Activated T-helper 2 cell treated with anti-CD3 and anti-CD28 coated beads, Interferon-gamma antibody, Interleukin-2, Interleukin-4, amounts not matched to agents 10 μg/mL and 5 μg/mL and 100 μg/mL, durations not matched to agents 14 hours and 24 hours and 36 hours (primary cell): ENCODE measurements at regions not wholly inside any gene's neighbourhood (a gene's known extent, or its start where the extent isn't known, plus 50 kb on each side); places are given as distances from the start of the nearest gene placed in this dataset.

Experiments used
- DNase-seq: peaks from one replicate; pipeline ENCODE4 v3.0.0; 2021; ENCODE audit warnings: low spot score
- H3K27ac Mint-ChIP-seq: one replicate; pipeline ENCODE4 v1.8.0; 2021; ENCODE audit warnings: mixed read lengths
- H3K27me3 Mint-ChIP-seq: one replicate; pipeline ENCODE4 v1.8.0; 2021; ENCODE audit warnings: low read depth, mixed read lengths
- H3K36me3 Mint-ChIP-seq: one replicate; pipeline ENCODE4 v1.8.0; 2021; ENCODE audit warnings: low read depth, mixed read lengths
- H3K4me1 Mint-ChIP-seq: one replicate; pipeline ENCODE4 v1.8.0; 2021; ENCODE audit warnings: low read depth, mixed read lengths
- H3K4me3 Mint-ChIP-seq: one replicate; pipeline ENCODE4 v1.8.0; 2021; ENCODE audit warnings: low read depth, mild to moderate bottlenecking, moderate library complexity, mixed read lengths
- H3K9me3 Mint-ChIP-seq: one replicate; pipeline ENCODE4 v1.8.0; 2021; ENCODE audit warnings: mixed read lengths
- intact Hi-C: fragments of 100-400 bp; cut with micrococcal nuclease; formaldehyde crosslinking; loops from one replicate; pipeline ENCODE4 v1.15.1; 2023

DNA sequence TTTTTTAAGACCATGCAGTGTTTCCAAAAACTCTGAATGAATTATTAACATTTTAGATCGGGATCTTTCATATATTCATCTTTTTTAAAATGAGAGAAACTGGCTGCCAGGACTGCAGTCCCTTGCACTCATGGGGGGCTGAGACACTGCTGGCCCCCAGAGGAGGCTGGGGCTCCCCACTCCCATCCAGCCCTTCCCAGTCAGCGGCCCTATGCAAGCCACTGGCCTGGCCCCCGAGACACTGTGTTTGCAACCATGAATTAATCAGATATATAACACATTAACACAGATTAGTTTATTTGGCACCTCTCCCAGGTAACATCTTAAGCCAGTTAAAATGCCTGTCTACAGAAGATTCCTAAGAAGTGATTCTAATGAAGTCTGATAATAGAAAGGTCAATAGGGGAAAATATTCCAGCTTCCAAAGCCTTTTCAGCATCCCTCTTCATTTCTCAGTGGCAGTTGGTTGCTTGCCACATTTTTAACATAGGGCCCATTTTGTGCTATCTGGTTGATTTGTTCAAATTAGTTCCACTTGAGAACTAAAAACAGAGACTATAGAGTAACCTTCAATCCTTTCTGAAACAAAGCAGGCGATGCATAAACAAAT, 184.4 kb upstream of the FBXL4 start:
- DNase-seq, result no peak
- no peak overlapping the region for H3K27ac Mint-ChIP-seq
- H3K27me3 Mint-ChIP-seq, result peaks cover 2% of the 10 kb centered on the region
- no peak overlapping the region for H3K4me3 Mint-ChIP-seq
- intact Hi-C loops, result no loop called here
- no peaks in the 10 kb centered on the region for H3K36me3 Mint-ChIP-seq
- no peaks in the 10 kb centered on the region for H3K9me3 Mint-ChIP-seq
- H3K4me1 Mint-ChIP-seq, result no peaks in the 10 kb centered on the region

DNA sequence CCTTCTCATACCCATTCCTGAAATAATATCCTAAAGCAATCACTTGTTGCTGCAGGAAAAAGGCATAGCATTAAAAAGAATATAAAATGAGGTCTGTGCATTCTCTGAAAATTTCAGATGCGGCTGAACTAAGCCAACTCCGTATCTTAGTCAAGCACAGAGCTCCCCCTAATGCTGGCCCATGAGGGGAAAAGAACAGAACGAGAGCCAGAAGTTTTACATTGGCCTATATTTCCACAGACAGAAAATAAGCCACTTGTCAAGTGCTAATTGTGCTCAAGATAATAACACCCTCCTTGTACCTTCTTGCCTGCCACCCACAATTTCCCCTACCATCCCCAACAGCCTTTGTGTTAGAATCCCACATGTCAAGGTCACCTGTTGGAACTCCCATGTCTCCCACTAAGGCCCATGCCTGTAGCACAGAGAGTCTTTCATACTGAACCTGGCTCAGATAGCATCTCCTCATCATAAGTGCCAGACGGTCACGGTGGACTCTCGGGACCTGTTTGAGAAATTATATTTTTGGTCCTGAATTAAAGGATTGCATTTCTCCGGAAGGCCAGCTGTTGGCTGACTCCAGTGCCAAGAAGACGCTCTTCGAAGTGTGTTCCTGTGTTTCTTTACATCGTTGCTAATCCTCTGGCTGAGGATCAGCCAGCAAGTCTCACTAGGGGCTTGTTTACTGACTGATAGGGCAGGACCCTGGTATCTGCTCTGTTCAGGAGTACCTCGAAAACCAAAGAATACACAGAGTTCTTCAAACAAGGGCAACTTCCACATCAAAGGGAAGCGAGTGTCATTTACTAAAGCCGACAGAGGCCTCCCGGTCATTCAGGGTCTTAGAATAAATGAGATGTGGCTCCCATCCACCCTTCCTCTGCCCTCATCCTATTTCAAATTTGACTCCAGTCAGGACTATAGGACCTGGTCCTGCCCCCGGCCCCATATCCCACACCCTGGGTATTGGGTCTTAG, 183.4 kb upstream of the FBXL4 start:
- intact Hi-C loops, result no loop called here
- Mint-ChIP-seq H3K27ac (no peak overlapping the region), H3K4me3 (no peak overlapping the region)

DNA sequence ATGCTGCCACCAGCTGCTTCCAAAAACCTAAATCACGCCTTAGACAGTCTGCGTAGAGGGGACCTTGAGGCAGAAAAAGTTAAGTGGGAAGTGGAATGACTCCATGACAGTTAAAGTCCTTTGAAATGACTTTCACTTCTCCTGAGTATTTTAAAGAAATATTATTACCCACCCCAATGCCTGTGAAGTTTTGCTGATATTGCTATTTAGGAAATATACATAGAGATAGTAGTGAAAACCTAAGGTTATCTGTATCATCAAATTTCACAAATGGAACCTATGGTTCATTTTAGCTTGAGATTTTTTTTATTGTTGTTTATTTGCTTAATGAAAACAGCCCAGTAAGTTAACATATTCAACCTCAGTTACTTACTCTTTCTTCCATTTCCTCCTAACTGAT, 182.1 kb upstream of the FBXL4 start:
- DNase-seq, result no peak
- Mint-ChIP-seq H3K9me3 (no peaks in the 10 kb centered on the region), H3K27me3 (peaks cover 2% of the 10 kb centered on the region), H3K4me1 (no peaks in the 10 kb centered on the region), H3K36me3 (no peaks in the 10 kb centered on the region), H3K27ac (no peak overlapping the region), H3K4me3 (no peak overlapping the region)
- intact Hi-C loops, result no loop called here

More for the DNA sequence above, 183.4 kb upstream of the FBXL4 start:
- peaks cover 2% of the 10 kb centered on the region for H3K27me3 Mint-ChIP-seq
- H3K9me3 Mint-ChIP-seq, result no peaks in the 10 kb centered on the region
- H3K36me3 Mint-ChIP-seq, result no peaks in the 10 kb centered on the region
- H3K4me1 Mint-ChIP-seq, result no peaks in the 10 kb centered on the region
- DNase-seq, result no peak

DNA sequence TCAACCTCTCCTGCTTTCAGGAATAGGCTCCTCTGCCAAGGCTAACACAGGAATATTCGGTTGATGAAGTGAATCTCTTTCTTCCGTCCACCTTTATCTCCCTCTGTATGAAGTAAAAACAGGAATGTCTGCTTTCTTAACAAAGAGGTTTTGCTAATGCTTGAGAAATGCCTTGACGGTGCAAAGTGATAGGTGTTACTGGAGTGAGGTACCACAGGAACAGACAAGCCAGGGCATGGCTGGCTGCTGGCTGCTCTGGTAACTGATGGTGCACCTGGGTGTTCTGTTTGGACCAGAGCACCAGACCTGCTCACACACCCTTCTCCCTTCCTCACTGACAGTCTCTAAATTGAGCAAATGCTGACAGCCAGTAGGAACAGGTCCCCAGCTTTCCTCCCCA, 174.0 kb upstream of the FBXL4 start:
- Mint-ChIP-seq H3K4me1 (no peaks in the 10 kb centered on the region), H3K4me3 (no peak overlapping the region), H3K36me3 (no peaks in the 10 kb centered on the region), H3K27me3 (peaks cover 12% of the 10 kb centered on the region), H3K9me3 (no peaks in the 10 kb centered on the region), H3K27ac (no peak overlapping the region)
- intact Hi-C loops, result no loop called here
- no peak for DNase-seq

DNA sequence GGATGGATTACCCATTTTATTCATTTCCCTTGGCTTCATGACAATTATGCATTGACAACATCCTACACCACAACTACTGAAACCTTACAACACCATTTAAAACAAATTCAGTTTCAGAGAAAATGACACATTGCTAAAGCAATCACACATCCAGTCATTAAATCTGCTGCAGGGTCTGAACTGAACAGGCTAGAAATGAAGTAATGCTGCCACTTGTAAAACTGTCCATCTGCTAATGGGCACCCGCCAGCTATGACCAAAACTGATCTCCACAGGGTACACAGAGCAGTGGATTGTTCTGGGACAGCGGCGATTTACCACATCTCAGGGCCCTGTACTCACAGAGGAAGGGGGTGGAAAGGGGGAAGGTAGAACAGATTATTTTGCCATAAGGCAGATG, 172.9 kb upstream of the FBXL4 start:
- no peaks in the 10 kb centered on the region for H3K4me1 Mint-ChIP-seq
- no peak overlapping the region for H3K27ac Mint-ChIP-seq
- H3K4me3 Mint-ChIP-seq, result no peak overlapping the region
- intact Hi-C loops, result no loop called here
- H3K27me3 Mint-ChIP-seq, result peaks cover 17% of the 10 kb centered on the region
- H3K36me3 Mint-ChIP-seq, result no peaks in the 10 kb centered on the region
- no peaks in the 10 kb centered on the region for H3K9me3 Mint-ChIP-seq
- DNase-seq, result no peak

DNA sequence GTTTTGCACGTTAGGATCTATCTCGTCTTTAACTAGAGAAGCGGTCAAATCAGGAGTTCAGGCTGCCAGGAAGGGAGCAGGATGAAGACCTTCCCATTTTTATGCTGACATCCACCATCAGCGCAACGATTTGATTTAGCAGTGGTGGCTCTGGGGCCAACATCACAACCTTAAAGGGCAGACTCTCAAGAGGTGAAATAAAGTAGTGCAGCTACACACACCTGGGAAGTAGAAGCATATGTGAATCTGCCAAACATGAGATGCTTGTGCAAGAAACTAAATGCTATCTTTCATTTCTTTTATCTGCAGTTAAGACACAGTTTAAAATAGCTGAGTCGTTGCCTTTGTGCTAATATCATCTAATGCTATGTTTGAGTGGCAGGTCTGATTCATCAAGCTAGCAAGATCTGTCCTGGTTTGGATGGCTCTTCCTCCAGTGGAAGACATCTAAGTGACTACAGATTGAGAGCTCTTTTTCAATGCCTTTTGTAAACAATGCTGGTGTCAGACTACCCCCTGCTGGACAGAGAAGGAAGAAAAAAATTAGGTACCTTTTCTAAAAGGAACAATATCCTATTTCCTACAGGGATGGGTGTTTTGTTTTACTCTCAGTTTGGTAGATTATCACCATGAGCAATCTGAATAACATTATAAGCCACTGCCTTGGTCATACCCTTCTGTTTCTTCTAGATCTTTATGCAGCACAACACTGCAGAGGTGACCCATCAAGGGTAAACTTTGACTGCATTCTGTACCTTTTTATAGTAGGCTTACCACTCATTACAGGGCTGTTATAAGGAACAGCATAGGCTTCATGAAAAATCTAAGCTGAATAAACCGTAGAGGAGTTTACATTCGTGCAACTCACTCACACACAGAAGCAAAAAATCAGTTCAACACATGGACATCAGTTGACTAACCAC, 171.6 kb upstream of the FBXL4 start:
- Mint-ChIP-seq H3K9me3 (no peaks in the 10 kb centered on the region), H3K27me3 (peaks cover 19% of the 10 kb centered on the region), H3K4me3 (no peak overlapping the region), H3K27ac (no peak overlapping the region), H3K4me1 (no peaks in the 10 kb centered on the region), H3K36me3 (no peaks in the 10 kb centered on the region)
- intact Hi-C loops, result loop anchor here (1.0 to 5.0 kb wide), 2 partner anchors 274 to 1622 kb away; no protein-coding TSS in a partner anchor
- DNase-seq, result no peak

DNA sequence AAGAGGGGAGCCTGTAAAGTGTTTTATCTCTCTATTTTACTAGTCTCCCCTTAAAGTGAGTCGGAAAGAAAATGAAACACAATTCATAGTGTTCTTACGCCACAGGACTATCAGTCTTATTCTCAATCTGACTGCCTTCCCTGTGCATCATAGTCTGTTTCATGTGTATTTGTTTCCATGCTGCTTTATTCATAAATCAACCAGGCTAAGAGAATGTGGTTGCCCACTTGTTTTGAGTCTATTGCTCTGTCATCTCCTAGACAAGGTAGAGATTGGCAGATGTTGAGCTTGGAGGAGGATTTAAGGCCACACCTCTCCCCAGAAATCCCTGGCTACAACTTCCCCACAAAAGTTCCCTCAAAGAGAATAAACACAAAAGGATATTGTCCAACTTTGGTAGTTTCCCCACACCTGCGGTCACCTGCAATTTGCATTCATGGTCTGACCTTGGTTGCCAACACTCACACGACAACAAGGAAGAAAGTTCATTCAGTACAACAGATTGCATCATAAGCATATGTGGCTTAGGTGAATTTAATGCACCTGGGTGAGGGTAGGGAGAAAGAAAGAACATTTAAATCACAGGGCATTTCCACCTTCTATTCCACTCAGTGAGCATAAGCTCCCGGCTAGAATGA, 167.1 kb upstream of the FBXL4 start:
- Mint-ChIP-seq H3K9me3 (no peaks in the 10 kb centered on the region), H3K4me1 (no peaks in the 10 kb centered on the region), H3K36me3 (no peaks in the 10 kb centered on the region), H3K27ac (no peak overlapping the region), H3K27me3 (peaks cover 29% of the 10 kb centered on the region), H3K4me3 (no peak overlapping the region)
- intact Hi-C loops, result loop anchor here (5.0 kb wide), 1 partner anchor 1618 kb away; no protein-coding TSS in a partner anchor
- DNase-seq, result no peak

DNA sequence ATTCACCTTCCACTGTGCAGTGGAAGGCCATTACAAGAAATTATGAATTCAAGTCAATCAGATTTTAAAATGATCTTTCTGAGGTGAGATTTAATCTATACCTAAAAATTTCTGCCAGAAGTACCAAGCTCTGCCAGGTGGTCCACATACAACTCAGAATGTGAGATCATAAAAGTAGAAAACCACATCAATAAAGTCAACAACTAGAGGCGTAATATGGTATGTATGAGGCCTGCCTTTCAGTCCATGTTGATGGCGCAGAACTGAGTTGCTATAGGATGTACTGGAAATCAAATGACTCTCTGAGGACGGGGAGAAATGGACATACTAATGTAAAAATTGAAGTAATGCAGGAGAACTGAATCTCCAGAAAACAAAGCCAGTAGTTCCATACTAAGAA, 163.8 kb upstream of the FBXL4 start:
- Mint-ChIP-seq H3K27ac (no peak overlapping the region), H3K36me3 (no peaks in the 10 kb centered on the region)

DNA sequence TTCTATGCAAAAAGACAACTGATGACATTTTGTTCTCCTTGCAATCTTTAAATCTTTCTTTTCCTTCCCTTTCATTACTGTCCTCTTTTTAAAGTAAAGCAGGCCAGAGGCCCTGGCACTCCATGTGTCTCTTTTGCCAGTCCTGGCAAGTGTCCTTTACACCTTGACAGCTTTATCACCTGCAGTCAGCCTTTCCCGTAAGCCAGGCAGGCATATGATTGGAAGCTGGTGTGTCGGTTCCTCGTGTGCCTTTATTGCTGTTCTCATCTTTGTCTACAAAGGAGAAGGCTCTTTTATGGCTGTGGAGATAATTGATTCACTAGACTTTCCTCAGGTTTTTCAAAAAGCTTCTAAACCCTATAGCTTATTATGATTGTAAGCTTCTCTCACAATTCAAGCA, 162.3 kb upstream of the FBXL4 start:
- DNase-seq, result no peak
- peaks cover 22% of the 10 kb centered on the region for H3K27me3 Mint-ChIP-seq
- H3K4me3 Mint-ChIP-seq, result no peak overlapping the region
- H3K27ac Mint-ChIP-seq, result no peak overlapping the region
- H3K9me3 Mint-ChIP-seq, result no peaks in the 10 kb centered on the region
- intact Hi-C loops, result no loop called here
- H3K36me3 Mint-ChIP-seq, result no peaks in the 10 kb centered on the region
- H3K4me1 Mint-ChIP-seq, result no peaks in the 10 kb centered on the region

More for the DNA sequence above, 163.8 kb upstream of the FBXL4 start:
- no peaks in the 10 kb centered on the region for H3K4me1 Mint-ChIP-seq
- no peaks in the 10 kb centered on the region for H3K9me3 Mint-ChIP-seq
- intact Hi-C loops, result no loop called here
- no peak for DNase-seq
- H3K4me3 Mint-ChIP-seq, result no peak overlapping the region
- peaks cover 27% of the 10 kb centered on the region for H3K27me3 Mint-ChIP-seq

DNA sequence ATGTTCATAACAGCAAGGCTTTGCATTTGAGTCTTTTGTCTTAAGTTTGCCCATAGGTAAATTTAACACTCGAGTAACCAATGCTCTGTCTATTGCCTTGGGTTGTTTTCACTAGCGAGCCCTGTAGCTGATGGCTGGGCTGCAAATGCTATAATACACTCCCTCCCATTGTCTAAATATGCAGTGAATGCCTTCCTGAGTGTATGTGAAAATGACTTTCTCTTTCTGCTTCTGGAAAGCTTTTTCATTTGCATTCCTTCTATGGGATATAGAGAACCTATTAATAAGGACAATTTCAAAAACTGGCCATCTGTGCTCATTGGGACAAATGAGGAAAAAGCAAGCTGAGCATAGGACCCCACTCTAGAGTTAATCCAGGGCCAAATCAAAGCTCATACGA, 156.5 kb upstream of the FBXL4 start:
- Mint-ChIP-seq H3K27ac (no peak overlapping the region), H3K36me3 (no peaks in the 10 kb centered on the region), H3K27me3 (peaks cover 9% of the 10 kb centered on the region), H3K4me1 (no peaks in the 10 kb centered on the region), H3K9me3 (no peaks in the 10 kb centered on the region), H3K4me3 (no peak overlapping the region)
- no peak for DNase-seq
- intact Hi-C loops, result no loop called here

DNA sequence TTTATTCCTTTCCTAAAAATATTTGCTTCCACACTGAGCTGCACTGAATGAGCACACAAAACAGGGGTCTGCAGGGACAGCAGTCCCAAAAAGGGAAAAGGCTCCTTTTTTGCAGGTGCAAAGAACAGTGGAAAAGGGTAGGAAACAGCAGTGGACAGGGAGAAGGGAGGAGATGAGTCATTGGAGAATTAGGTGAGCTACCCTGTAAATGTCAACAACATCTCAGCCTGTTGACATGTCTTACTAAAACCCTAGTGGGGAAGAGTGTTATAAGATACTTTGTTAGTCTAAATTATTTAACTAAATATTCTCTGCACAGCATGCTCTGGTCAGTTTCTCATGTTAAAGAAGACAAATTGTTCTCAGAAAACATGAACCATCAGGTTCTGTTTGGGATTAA, 151.5 kb upstream of the FBXL4 start:
- H3K4me1 Mint-ChIP-seq, result no peaks in the 10 kb centered on the region
- peaks cover 18% of the 10 kb centered on the region for H3K27me3 Mint-ChIP-seq
- no peak for DNase-seq
- no peak overlapping the region for H3K27ac Mint-ChIP-seq
- no peaks in the 10 kb centered on the region for H3K36me3 Mint-ChIP-seq
- intact Hi-C loops, result no loop called here
- H3K4me3 Mint-ChIP-seq, result no peak overlapping the region
- H3K9me3 Mint-ChIP-seq, result no peaks in the 10 kb centered on the region

DNA sequence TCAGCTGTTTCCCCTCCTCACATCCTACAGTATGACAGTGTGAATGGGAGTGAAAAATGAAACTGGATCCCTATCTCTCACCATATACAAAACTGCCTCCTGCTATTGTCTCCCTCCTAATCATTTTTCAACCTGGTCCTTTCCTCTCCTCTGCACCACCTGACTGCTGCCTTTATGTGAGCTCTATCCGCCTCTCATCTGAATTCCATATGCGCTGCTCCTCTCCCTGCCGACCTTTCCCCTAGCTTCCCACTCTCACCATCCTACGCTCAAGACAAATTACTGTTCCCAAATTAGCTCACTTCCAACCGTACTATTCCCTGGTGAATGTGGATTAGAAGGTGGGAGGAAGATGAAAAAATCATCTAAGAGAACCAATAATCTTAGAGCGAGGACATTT, 148.4 kb upstream of the FBXL4 start:
- H3K9me3 Mint-ChIP-seq, result no peaks in the 10 kb centered on the region
- peaks cover 40% of the 10 kb centered on the region for H3K27me3 Mint-ChIP-seq
- no peak for DNase-seq
- no peak overlapping the region for H3K4me3 Mint-ChIP-seq
- intact Hi-C loops, result no loop called here
- no peaks in the 10 kb centered on the region for H3K36me3 Mint-ChIP-seq
- H3K4me1 Mint-ChIP-seq, result peaks cover 9% of the 10 kb centered on the region
- no peak overlapping the region for H3K27ac Mint-ChIP-seq
